ENCODE measurements at regions not wholly inside any gene's neighbourhood (a gene's known extent, or its start where the extent isn't known, plus 50 kb on each side); places are given as distances from the start of the nearest gene placed in this dataset.

DNA sequence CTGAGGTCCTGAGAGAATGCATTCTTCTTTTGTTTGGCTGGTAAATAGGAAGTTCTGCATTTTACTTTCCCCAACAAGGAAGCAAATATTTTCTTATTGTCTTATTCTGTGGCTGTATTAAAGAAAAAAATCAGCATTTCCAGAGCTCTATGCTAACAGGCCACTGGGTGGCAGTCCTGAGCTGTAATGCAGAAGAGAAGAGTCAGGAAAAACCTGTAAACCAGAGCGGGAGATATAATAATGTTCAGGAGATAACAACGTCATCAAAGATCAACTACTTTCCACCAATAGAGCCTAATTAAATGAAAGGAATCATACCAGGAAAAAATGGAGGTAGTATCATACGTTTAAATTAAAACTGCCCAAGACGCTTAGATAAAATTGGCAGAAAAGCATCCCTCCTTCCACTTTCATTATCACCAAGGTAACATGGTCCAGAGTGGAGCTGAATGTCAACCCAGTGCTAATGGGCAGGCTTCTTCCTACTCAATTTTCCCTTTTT, 55.6 kb upstream of the CARMIL1 start:
- H3K4me1 Mint-ChIP-seq = peaks cover 13% of the 10 kb centered on the region
- peaks cover 13% of the 10 kb centered on the region for H3K27me3 Mint-ChIP-seq
- no peaks in the 10 kb centered on the region for H3K36me3 Mint-ChIP-seq
- peak overlapping the region; percentile 45 for H3K4me3 Mint-ChIP-seq
- no peak for ATAC-seq
- no peak overlapping the region for H3K27ac Mint-ChIP-seq
- H3K9me3 Mint-ChIP-seq = no peaks in the 10 kb centered on the region

GRCh38 chr6:25224242-25224641, 54.9 kb upstream of the CARMIL1 start:
- peaks cover 13% of the 10 kb centered on the region for H3K4me1 Mint-ChIP-seq
- H3K27ac Mint-ChIP-seq = no peak overlapping the region
- H3K27me3 Mint-ChIP-seq = peaks cover 13% of the 10 kb centered on the region
- H3K4me3 Mint-ChIP-seq = no peak overlapping the region
- no peaks in the 10 kb centered on the region for H3K36me3 Mint-ChIP-seq
- H3K9me3 Mint-ChIP-seq = no peaks in the 10 kb centered on the region
- ATAC-seq = no peak

DNA sequence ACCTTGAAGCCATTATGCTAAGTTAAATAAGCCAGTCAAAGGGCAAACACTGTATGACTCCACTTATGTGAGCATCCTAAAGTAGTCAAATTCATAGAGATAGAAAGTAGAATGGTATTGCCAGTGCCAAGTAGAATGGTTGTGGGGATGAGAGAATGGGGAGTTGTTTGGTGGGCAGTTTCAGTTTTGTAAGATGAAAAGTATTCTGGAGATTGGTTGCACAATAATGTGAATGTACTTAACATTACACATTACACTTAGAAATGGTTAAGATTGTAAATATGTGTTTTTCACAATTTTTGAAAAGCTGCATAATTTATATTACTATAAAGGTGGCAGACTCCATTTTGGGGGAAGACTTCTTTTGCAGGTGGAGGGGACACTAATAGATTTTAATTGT, 51.3 kb upstream of the CARMIL1 start:
- Mint-ChIP-seq H3K4me1 (peaks cover 13% of the 10 kb centered on the region), H3K27ac (no peak overlapping the region), H3K9me3 (no peaks in the 10 kb centered on the region), H3K27me3 (peaks cover 13% of the 10 kb centered on the region), H3K4me3 (no peak overlapping the region), H3K36me3 (no peaks in the 10 kb centered on the region)
- no peak for ATAC-seq

All from stimulated activated memory B cell treated with anti-CD40 and anti-IgM and Interleukin-4, amounts not matched to agents 10 μg/mL and 1 μg/mL and 100 μg/mL, for 72 hours (primary cell).